ENCODE measurements at regions not wholly inside any gene's neighbourhood (a gene's known extent, or its start where the extent isn't known, plus 50 kb on each side); places are given as distances from the start of the nearest gene placed in this dataset.
"Not testable (repeated sequence)": the region's sequence is repeated elsewhere in the genome, so short reads cannot be mapped to it uniquely, and the experiment has no call there.

DNA sequence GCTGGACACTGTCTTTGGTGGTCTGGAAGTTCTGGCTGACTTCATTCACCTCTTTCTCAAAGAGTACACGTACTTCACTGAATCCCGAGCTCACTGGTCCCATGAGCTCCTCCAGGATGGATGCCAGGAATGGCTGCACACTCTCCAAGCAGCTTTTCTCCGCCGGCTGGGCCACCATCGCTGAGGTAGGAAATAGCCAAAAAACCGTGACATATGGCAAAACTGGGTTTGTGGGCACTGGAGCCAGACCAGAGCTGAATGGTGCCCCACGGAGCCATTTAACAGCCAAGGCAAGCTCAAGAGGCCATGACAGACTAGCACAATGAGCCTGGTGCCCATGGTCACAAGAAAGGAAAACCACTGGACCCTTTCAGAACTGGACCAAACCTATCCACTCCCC, 64.0 kb upstream of the EDEM3 start (continued):
- TF ChIP-seq ELK1 (IDR thresholded peaks at IDR 0.05; ENCODE audit: low read depth, low read length) (no peak), RELB (IDR thresholded peaks at IDR 0.05; ENCODE audit: low read depth) (no peak), FOXM1 (IDR thresholded peaks at IDR 0.05; ENCODE audit: low read depth, low read length) (no peak)

DNA sequence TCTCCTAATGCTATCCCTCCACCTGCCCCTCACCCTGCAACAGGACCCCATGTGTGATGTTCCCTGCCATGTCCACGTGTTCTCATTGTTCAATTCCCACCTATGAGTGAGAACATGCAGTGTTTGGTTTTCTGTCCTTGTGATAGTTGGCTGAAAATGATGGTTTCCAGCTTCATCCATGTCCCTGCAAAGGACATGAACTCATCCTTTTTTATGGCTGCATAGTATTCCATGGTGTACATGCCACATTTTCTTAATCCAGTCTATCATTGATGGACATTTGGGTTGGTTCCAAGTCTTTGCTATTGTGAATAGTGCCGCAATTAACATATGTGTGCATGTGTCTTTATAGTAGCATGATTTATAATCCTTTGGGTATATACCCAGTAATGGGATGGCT, 62.3 kb upstream of the EDEM3 start:
- H3K9ac ChIP-seq (ENCODE audit: control insufficient read depth, insufficient read depth, low read length); H3K4me2 ChIP-seq (ENCODE audit: control insufficient read depth, insufficient read depth); FAIRE-seq; ATAC-seq; H3K9me3 ChIP-seq (replicated peaks; ENCODE audit: control insufficient read depth, insufficient read depth, low read length); H3K4me3 ChIP-seq; H3K79me2 ChIP-seq (ENCODE audit: control insufficient read depth, insufficient read depth, low read length); H3K27ac ChIP-seq (ENCODE audit: control insufficient read depth, insufficient read depth); H3K4me1 ChIP-seq (ENCODE audit: control insufficient read depth, insufficient read depth, low read length); H4K20me1 ChIP-seq (ENCODE audit: control insufficient read depth, insufficient read depth); H3K36me3 ChIP-seq (ENCODE audit: control insufficient read depth in 2 of 2, insufficient read depth in 2 of 2, low read length in 1 of 2); RAD21 ChIA-PET (ENCODE audit: unreplicated experiment); H3K27me3 ChIP-seq (replicated peaks in 1 of 2; ENCODE audit: control insufficient read depth in 2 of 2, insufficient read depth in 2 of 2, low read length in 1 of 2); H2AFZ ChIP-seq (ENCODE audit: control insufficient read depth, low read depth, low read length); BruUV-seq (replicated peaks); intact Hi-C loops (cut with micrococcal nuclease; ENCODE audit: unreplicated experiment); in situ Hi-C loops (cut with MboI); POLR2A ChIA-PET; DNase-seq (ENCODE audit: low read depth, low spot score): not testable (repeated sequence)
- CTCF ChIA-PET: interaction anchor here (0.8 to 3.2 kb wide), 3 partner anchors 11 to 165 kb away, joined by 3 to 16 read pairs (median 10); no protein-coding TSS in a partner anchor
- 68% methylated on average over 2 of the region's 2 CpGs for WGBS (ENCODE audit: insufficient coverage, insufficient replicate concordance, low lambda C conversion rate, missing lambda C conversion rate)
- SMC1A ChIA-PET (ENCODE audit: uncharacterized antibody, unreplicated experiment): interaction anchor here (1.0 kb wide), 1 partner anchor 167 kb away, joined by 3 read pairs; no protein-coding TSS in a partner anchor

Data from GM12878 (cell line).